Kidney glomerular epithelial cell (primary cell): ENCODE measurements at regions not wholly inside any gene's neighbourhood (a gene's known extent, or its start where the extent isn't known, plus 50 kb on each side); places are given as distances from the start of the nearest gene placed in this dataset.
A peak's percentile ranks its signal among the peaks of the same experiment; 100 is the strongest.

Experiments used
- DNase-seq: peaks from one replicate; lab custom pipeline; 2025; lab: John Stamatoyannopoulos, UW

DNA sequence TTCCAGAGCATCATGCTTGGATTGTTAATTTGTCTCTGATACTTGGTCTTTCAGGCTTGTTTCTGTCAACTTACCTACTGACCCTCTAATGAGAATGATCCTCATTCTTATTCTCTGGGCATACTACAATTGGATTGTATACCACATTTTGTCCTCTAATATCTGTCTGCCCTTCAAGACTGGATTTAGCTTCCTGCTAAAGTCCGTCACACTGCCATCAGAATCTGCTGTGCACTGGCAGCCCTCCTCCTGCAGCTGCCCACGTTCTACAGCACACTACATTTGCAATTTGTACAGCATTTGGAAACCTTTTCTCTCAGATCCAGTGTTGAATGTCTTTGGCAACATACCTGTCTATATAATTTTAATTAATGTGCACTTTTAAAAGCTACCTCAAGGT lies 183.1 kb downstream of the ZNF330 start:
- DNase-seq, result no peak

DNA sequence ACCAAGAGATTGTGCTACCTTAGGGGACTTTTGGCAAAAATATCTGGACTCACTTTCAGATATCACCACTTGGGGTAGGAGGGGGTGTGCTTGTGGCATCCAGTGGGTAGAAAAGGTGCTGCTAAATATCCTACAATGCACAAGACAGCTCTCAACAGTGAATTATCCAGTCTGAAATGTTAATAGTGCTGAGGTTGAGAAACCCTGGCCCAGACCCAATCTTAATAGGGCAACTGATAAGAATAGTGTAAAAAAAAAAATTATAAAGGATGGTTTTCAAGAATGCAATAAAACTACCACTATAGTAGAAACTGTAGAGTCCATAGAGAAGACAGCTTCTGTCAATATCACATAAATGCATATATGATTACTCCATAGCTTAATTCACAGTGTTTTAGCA lies 185.5 kb downstream of the ZNF330 start:
- no peak for DNase-seq

DNA sequence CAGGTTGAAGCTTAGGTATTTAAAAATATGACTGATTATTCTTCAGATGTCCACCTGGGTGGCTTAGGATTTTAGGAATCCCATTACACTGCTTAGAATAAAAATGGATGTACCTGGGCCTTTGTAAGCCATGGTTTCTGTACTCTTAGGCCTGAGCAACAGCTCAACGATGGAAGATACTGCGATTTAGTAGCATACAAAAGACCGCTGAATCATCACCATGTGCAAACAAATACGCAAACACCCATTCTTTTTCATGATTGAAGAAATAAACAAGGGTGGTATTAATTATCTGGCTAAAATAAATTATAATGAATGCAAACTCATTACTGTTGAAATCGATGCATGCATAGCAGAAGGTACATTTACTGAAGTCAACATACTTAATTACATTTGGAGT lies 188.9 kb downstream of the ZNF330 start:
- no peak for DNase-seq

DNA sequence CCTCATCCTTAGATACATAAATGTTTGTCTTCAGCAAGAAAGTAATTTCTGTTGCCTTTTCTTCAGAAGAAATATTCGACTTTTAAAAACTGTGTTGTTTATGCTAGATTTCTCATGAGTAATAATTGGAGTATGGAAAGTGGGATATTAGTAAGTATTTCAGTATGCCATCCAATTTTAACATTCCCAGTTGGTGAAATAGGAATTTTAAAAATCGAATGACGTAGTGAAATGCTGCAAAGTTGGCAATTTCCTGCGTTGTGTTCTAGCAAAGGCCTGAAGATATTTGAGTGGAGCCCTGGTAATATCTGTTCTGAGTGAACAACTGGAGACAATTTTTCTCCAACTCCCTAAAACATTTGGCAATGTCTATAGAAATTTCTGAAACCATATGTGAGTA lies 190.1 kb downstream of the ZNF330 start:
- no peak for DNase-seq

DNA sequence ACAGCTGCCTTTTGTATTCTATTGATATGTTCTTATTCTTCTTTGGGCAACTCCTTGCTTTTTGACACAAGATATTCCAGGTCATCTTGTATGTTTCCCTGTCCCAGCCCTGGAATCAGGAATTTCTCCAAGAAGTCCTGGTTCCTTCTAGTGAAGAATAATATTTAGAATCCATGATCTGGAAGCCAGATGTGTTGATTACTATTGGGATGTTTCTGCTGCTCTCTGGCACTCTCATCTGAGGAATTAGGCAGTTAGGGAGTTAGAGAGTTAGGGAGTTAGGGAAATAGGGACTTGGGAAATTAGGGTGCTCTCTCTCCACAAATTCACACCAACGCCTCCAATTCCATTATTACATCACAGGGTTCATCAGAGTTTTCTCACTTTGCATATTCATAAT lies 191.2 kb downstream of the ZNF330 start:
- no peak for DNase-seq

DNA sequence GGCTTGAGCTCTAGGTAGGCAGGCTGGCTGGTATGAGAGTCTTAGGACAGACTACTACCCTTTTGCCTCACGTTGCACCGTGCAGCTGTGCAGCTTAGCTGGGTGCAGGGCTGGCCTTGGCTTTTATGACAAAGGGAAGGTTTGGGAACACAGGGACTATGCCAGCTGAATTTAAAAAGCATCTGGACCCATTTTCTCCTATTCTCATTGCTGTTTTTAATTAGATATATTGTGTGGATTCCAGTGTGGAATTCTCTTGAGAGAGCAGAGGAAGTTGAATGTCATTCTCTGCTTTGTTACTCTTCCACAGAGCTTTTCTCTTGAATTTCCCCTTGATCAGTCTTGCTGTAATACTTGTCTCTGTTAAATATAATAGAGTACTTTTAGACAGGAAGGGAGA lies 192.7 kb downstream of the ZNF330 start:
- DNase-seq, result no peak

DNA sequence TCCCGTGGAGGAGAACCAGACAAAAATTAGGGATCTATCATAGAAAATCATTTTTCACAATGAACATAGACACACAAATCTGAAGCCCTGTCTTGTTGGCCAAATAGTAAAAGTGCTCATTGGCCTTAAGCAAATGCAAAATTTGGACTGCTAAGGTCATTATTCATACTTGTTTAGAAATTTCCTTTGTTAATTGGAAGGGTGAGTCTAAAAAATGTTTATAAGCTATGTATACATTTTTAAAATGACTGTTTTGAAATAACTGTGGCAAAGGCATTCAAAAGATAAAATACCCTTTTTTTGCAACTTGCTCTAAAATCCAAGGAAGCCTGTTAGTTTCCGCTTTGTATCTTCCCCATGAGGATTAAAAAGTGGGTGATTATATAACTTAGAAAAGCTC lies 195.0 kb downstream of the ZNF330 start:
- DNase-seq, result no peak

DNA sequence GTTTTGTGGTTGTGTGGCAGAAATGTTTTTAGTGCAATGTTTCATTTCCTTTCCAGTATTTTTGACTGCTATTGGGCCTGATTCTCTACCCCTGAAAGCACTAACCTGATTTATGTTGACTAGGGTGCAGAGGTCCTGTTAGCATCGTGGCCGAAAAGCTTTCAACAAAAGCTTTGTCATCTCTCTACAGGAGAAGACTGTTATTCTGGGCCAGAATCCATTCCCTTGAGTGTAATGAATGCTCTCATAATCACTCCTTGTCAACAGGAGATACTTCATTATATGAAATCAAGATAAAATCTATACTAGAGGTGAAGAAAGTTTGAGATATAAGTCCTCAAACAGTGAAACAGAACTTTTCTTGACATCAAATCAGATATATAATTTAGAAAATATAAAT lies 195.5 kb downstream of the ZNF330 start:
- no peak for DNase-seq

DNA sequence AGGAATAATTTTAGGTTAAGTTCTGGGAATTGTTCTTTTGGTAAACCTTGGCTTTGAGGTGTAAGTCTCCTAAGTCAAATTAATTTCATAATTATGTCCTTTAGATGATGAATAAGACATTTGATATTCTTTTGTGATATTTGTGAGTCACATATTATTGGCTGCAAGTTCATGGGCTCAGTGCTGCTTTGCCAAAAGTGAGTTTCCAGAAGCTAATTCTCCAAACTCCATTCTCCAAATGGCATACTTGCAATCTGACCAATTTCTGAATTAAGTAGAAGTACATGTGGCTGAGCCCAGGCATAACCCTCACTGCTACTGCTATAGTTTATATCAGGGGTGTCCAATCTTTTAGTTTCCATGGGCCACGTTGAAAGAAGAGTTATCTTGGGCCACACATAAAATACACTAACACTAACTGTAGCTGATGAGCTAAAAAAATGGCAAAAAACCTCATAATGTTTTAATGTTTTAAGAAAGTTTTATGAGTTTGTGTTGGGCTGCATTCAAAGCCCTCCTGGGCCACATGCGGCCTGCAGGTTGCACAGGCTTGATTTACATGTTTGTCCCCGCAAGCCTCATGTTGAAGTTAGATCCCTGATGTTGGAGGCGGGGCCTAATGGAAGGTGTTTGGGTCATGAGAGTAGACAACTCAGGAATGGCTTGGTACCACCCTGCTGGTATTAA lies 196.1 kb downstream of the ZNF330 start:
- DNase-seq, result no peak

DNA sequence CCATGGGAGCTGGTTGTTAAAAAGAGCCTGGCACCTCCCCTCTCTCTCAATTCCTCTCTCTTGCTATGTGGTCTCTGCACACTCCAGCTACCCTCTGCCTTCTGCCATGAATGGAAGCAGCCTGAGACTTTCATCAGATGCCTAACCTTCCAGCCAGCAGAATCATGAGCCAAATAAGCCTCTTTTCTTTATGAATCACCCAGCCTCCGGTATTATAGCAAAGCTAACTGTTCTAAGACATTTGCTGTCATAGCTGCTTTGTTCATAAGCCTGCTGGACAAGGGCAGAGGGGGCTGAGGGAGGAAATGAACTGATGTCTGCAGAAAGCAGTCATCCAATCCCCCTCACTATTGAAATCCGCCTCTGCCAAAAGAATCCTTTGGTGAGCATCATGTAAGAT lies 196.7 kb downstream of the ZNF330 start:
- no peak for DNase-seq

DNA sequence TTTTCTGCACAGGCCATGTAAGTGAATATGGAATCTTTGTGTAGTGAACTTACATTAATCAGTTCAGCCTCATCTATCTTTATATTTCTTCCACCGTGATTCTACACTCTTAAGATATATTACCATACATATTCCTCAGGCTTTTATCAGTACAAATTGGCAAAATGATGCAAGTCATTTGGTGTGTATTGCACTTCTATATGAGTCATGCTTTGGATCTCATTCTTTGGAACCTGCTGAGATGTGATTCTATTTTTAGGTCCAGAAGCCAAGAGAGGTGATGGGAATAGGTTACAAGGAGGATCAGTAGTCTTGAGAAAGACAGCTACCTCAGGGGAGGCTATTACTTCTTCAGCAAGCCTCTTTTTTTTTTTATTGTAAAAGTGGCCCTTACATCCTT lies 204.4 kb downstream of the ZNF330 start:
- peak; percentile 11 for DNase-seq

DNA sequence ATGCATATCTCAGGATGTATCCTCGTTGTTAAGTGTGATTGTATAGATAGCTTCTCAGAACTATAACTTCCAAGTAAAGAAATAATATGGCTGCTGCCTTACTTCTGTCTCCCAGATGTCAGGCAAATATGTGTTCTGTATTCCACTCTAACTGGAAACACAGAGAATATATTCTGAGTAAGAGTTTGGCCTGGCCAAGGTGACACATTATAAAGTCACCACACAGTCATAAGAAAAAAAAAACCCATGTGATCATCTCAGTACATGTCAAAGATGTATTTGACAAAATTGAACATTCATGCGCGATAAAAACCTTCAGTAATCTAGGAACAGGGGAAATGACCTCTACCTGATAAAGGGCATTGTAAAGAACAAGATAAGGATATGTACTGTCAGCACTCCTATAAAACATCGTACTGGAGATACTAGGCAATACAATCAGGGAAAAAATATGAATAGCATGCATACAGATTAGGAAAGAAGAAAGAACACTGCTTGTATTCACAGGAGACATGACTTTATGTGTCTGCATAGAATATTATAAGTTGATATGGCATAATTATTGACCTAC lies 207.1 kb downstream of the ZNF330 start:
- no peak for DNase-seq

DNA sequence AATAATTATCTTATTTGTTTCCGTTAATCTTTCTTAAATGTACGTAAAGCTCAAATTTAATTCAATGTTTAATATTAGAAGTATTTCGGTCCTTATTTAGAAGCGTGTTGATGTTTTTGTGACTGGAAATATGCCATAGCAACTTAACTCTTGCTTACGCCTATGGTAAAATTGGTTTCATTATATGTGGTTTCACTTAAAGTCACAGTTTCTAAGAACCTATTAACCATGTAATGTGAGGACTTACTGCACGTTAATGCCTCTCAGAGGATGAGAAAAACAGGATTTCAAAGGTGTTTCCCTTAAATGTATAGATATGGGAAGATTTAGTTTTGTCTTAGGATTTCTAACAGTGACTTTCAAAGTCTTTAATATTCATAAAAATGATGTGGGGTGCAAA lies 206.4 kb upstream of the IL15 start:
- no peak for DNase-seq

DNA sequence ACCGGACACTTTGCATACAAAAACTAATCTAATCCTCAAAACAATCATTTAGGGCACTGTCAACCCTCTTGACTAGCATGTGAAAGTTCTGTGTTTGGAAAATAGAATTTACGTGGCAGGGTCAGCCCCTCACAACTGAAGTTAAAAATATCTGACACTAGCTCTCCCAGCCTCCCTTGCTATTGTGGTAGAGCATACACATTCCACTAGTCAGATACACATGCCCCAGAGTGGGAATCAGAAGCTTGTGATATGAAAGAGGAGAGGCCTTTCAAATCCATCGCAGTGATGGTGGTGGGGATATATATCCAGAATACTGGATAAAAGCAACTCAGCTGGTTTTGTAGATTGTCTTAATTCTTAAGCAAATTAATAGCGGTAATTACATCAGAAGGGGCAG lies 205.7 kb upstream of the IL15 start:
- no peak for DNase-seq

DNA sequence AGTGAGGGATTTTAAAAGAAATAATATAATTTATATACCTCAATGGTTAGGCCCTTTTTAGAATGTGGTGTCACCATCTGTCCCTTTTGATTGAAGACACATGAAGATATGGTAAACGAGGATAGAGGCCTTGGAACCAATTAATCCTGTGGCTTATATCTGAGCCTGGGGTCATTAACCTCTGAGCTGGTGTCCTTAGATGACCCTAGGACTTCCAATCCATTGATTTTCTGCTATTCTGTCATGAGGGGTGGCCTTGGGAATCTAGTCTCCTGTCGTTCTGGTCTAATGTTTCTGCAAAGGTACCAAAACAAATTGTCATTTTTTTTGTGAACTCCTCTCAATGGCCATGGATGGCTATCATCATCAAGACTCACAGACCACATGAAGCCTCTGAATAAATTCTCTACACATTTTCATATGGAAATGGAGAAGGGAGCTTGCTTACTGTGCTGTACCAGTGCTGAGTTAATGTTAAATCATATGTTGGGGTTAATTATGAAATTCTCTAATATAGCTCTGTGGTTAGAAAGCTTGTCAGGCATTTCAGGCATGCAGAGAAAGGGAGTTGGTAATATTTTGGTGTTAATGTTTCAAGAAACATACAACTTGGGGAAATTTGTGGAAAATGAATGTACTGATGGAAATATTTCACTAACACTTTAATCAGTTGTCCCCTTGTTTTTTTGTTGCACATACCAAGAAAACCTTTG lies 204.2 kb upstream of the IL15 start:
- peak; percentile 34 for DNase-seq

DNA sequence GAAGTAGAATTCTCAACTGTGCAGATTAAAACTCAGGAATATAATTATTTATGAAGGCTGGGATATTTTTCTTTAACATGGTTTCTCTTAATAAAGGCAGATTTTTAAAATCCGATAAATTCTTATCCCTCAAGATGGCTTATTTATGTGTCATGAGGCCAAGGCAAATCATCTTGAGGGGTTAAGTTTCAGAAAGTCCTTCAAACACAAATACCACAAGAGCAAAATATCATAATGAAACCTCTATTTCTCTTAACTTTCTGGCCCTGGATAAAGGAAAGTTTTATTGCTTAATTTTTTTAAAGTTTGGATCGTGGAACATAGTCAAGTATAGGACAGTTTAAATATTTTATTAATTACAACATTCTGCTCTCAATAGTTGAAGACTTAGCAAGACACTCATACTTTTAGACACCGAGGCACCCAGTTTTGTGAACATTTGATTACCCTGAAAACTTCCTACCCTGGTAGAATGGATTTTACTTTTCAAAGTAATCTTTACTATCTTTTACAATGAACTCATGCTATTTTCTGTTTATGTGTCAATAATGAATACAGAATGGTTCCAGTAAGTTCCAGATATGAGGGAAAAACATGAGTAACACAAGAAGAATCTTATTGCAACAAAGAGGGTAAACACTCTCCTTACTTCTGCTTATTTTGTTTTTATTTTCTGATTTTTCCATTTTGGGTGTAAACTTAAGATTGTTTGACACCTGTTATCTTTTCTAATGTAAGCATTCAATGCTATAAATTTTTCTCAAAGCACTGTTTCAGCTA lies 200.7 kb upstream of the IL15 start:
- DNase-seq, result peak; percentile 5

DNA sequence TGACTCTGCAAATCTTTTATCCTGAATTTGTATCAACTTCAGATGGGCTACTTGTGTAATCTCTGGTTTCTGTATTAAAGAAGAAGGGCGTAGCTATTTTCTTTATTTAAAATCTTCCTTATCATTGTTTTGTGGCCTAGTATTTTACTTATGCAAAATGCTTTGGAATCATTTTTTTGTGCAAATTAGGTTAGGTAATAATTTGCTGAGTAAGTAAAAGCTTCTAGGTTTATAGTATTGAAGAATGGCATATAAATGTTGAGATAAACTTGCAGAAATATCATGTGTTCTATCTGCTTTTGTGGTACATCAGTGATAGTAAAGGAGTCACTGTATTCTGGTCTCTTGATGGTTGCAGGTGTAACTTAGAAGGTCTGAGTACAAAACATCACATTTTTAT lies 197.2 kb upstream of the IL15 start:
- no peak for DNase-seq

DNA sequence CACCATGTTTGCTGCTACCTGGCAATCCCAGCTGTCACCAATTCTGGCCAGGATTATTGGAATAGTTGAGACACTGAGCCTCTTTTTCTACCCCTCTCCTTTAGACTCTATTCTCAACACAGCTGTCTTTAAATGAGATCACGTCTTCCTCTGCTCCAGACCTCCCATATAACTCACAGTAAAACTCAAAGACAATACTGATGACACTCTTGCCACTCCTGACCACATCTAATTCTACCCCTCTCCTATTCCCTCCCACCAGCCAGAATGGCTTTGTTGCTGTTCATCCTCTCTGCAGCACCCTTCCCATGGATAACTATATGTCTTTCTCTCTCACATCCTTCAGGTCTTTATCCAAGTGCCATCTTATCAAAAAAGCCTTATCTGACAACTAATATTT lies 188.6 kb upstream of the IL15 start:
- no peak for DNase-seq

DNA sequence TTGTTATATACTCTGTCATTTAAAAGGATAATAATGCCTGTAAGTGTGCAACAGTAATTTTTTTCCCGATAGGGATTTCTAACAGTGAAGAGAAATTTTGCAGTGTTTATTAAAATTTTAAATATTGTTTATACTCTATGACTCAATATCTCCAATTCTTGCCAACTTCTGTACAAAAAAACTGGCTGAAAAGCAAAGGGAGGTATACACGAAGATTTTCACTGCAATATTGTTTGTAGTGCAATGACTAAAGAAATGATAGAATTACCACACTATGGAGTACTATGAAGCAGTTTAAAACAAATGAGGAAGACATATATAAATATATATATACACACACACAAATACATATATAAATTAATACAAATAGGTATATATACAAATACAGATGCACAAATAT lies 187.9 kb upstream of the IL15 start:
- DNase-seq, result no peak

DNA sequence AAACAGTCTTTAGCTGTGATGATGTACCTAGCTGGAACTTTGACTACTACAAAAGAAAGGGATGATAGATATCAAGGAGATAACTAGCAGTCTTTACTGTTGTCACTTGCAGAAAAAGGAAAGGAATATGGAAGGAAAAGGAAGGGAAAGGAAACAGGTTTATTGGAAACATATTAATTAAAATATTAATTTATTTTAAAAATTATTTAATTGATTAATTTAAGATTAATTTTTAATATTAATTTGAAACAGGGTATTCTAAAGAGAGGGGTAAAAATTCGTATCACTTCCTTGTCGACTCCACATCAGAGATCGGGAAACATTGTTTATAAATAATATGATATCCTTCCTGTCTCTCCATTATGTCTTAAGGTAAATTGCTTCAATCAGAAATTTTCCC lies 186.5 kb upstream of the IL15 start:
- no peak for DNase-seq

DNA sequence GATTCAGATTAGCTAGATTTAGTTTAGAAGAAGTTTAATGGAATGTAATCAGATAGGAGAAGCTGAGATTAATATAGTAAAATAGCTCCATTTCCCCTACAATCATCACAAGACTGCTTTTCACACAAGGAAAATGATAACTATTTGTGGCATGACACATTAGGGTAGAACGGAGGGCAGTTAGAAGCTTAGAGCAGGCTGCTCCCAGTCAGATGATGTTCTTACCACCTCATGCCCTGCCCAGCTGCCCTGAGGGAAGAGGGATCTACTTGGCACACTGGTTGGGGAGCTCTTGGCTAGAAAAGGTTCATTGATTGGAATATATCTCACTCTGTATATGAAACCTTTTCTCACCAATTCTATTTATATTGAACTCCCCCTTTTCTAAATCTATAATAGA lies 180.7 kb upstream of the IL15 start:
- DNase-seq, result no peak

DNA sequence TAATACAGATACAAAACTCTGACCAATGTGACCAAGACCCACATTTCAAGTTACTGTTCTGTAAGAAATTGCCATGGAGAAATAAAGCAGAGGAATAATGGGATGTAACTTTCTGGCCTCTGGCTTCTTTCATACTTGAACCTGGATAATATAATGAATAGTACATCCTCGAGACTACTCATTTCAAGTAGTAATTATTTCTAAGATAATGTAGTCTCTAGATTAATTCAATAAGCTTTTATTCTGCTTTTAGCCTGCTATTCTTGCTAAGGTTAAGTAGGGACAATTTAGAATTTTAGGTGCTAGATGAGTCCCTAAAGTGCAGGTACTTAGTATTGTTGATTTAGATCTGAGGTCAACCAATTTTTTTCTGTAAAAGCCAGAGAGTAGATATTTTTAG lies 178.7 kb upstream of the IL15 start:
- DNase-seq, result no peak

DNA sequence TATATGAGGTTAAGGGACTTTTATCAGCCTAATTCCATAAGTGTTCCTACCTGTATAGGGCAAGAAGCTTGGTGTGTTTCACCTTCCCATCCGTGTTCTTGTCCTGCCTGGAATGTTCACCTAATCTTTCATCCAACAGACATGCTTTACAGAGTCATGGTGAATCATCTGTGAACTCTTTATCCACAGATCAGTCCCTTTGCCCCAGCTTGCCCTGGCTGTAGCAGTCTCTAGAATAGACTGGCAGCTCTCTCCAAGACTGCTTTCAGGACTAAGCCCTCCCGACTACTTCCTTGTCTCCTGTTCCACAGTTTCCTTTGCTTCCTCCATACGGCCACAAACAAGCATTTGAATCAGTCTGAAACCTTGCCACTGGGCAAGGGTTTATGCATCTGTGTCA lies 177.9 kb upstream of the IL15 start:
- peak; percentile 10 for DNase-seq
